GM23338 (cell line): ENCODE measurements at regions not wholly inside any gene's neighbourhood (a gene's known extent, or its start where the extent isn't known, plus 50 kb on each side); places are given as distances from the start of the nearest gene placed in this dataset.

Experiments used
- EZH2 ChIP-seq: fragments of 200-600 bp; sonication (generic); IDR thresholded peaks from one replicate; pipeline ENCODE4 v1.8.0; 2017; ENCODE audit warnings: antibody characterized with exemption, mild to moderate bottlenecking, low read depth; ENCODE audit not compliant: unreplicated experiment
- POLR2AphosphoS5 ChIP-seq: IDR thresholded peaks from 2 replicates; pipeline ENCODE4 v1.6.1; 2016; ENCODE audit warnings: antibody characterized with exemption, low read depth

DNA sequence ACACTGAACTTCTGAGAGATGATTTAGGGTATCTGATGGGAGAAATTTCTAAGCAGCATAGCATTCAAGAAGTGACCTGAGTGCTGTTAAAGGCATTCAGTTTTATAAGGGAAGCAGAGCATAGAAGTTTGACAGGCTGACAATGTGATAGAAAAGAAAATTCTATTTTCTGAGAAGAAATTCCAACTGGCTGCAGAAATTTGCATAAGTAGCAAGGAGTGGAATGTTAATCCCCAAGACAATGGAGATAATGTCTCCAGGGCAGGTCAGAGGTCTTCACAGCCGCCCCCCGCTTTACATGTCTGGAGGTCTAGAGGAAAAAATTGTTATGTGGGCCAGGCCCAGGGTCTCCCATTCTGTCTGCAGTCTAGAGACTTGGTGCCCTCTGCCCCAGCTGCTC is 1361.8 kb upstream of the EYS start:
- TF ChIP-seq EZH2 (no peak), POLR2AphosphoS5 (no peak)
